ENCODE measurements at regions not wholly inside any gene's neighbourhood (a gene's known extent, or its start where the extent isn't known, plus 50 kb on each side); places are given as distances from the start of the nearest gene placed in this dataset.
"Not testable (repeated sequence)": the region's sequence is repeated elsewhere in the genome, so short reads cannot be mapped to it uniquely, and the experiment has no call there.

DNA sequence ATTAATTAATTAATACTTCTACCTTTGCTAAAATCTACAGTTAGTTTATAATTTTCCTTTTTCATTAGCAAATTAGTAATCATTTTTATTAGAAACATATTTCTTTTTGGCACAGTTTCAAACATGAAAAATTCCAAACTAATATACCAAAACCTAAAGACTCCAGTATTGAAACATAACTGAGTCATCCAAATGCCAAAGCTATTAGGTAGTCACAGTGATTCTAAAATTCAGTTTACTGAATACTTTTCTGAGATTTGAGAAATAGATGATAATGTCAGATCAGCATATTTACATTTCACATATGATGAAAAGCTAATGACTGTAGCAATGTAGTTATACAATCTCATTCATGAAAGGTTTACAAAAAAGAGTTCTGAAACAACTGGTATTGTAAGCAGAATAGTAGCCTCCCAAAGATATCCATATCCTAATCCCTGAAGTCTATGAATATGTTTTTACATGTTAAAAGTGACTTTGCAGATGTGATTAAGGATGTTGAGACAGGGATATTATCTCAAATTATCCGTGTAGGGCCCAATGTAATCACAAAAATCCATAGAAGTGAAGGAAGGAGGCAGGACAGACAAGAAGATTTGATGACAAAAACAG lies 680.2 kb upstream of the CHAC2 start:
- DNase-seq (ENCODE audit: low spot score in 2 of 2) (no peak), FAIRE-seq (no peak)

GRCh38 chr2:53077413-53077812 lies 690.2 kb upstream of the CHAC2 start:
- no peak for FAIRE-seq
- no peak for DNase-seq (ENCODE audit: low spot score in 2 of 2)

DNA sequence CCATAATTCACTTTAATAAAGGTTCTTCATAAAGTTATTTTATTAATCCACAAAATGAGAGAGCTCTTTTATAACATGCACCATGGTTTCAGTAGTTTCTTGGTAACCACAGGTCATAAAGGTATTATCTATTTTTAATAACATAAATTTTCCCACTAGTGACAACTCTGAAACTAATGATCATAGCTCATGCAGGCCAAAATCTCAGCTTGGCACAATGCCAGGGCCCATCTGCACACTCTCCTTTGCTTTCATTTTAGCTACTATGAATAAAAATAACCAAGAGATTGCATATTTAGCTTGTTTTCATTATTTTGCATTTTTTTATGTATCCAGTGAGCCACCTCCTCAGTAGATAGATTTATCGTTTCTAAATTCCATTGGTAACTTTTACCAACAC lies 691.8 kb upstream of the CHAC2 start:
- FAIRE-seq (no peak), DNase-seq (ENCODE audit: low spot score in 2 of 2) (no peak)

DNA sequence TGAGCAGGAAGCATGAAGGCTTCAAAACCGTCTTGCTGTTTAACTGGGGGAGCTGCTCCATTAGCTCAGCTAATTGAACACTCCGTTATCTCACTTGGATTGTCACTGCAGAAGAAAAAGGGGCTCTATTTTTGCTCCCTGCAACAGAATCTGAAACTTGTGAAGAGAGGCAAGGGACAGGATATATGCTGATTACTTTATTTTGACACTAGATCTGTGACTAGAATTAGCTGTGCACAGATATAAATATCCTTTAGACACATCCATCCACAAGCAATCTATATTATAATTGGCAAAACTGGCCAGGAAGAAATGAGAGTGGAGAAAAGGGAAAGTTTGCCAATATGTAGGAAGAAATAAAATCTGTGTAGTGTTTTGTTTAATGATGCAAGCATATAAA lies 700.1 kb upstream of the CHAC2 start:
- no peak for DNase-seq (ENCODE audit: low spot score in 2 of 2)

GRCh38 chr2:53067056-53067455 lies 700.5 kb upstream of the CHAC2 start:
- DNase-seq (ENCODE audit: low spot score in 2 of 2), result no peak
- FAIRE-seq, result no peak

More for the DNA sequence above, 700.1 kb upstream of the CHAC2 start:
- no peak for FAIRE-seq

GRCh38 chr2:53064154-53064553 lies 703.5 kb upstream of the CHAC2 start:
- DNase-seq (ENCODE audit: low spot score in 2 of 2), result no peak
- FAIRE-seq, result no peak

- FAIRE-seq, result no peak
Observed at GRCh38 chr2:53058526-53058925, 709.1 kb upstream of the CHAC2 start.

DNA sequence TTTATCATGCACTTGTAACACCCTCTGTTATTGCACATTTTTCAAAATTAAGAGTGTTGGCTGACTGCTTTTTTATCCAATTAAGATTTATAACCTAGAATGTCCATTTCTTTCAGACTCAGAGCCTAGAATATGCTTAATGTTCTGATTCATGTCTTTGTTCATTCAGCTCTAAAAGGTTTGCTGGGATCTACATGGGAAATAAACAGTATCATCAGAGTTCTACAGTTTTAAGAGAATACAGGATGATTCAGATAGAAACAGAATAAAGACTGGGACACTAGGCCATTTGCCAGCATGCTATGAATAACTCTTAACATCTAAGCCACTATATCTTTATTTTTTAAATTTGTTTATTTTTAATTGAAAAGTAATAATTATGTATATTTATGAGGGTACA lies 713.7 kb upstream of the CHAC2 start:
- FAIRE-seq, result no peak
- no peak for DNase-seq (ENCODE audit: low spot score in 2 of 2)

More at GRCh38 chr2:53058526-53058925, 709.1 kb upstream of the CHAC2 start:
- DNase-seq (ENCODE audit: low spot score in 2 of 2), result no peak

GRCh38 chr2:53051157-53051556 lies 716.4 kb upstream of the CHAC2 start:
- DNase-seq (ENCODE audit: low spot score in 2 of 2) (no peak), FAIRE-seq (no peak)

DNA sequence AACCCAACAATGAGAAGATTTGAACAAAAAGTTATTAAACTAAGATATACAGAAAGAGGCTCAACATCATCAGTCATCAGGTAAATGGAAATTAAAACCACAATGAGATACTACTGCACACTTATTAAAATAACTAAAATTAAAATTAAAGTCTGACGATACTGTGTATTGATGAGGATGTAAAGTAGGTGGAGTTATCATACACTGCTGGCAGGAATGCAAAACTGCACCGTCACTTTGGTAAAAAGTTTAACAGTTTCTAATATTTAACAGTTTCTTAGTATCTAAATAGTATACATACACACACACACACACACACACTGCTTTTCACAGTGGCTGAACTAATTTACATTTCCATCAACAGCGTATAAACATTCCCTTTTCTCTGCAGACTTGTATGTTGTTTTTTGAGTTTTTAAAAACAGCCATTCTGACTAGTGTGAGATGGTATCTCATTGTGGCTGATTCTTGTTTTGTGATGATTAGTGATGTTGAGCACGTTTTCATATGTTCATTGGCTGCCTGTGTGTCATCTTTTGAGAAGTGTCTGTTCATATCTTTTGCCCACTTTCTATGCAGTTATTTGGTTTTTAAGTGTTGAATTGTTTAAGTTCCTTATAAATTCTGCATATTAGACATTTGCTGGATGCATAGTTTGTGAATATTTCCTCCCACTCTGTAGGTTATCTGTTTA lies 726.9 kb upstream of the CHAC2 start:
- DNase-seq (ENCODE audit: low spot score in 2 of 2) (no peak), FAIRE-seq (no peak)

DNA sequence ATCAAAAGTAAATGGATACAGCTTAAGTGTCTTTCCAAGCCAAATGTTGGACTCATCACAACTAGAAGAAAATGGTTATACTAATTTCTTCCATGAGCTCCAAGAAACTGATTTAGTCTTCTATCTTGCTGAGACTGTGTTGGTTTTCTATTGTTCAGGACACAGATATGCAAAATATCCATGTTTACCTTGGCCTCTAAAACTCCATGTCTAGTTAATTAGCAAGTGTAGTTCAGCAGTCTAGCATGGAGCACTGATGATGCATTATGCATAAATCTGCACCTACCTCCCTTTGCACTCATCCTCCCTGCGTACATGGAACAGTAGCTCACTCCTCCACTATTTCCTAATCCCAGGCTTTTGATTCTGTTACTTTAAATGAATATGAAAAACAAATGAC lies 731.4 kb upstream of the CHAC2 start:
- DNase-seq (ENCODE audit: low spot score in 2 of 2), result no peak
- FAIRE-seq, result no peak

- DNase-seq (ENCODE audit: low spot score in 2 of 2) (no peak), FAIRE-seq (no peak)
Observed at GRCh38 chr2:53035153-53035552, 732.5 kb upstream of the CHAC2 start.

GRCh38 chr2:53033411-53033810 lies 734.2 kb upstream of the CHAC2 start:
- DNase-seq (ENCODE audit: low spot score in 2 of 2) (no peak), FAIRE-seq (no peak)

GRCh38 chr2:53028746-53029423 lies 738.7 kb upstream of the CHAC2 start:
- FAIRE-seq, result no peak

DNA sequence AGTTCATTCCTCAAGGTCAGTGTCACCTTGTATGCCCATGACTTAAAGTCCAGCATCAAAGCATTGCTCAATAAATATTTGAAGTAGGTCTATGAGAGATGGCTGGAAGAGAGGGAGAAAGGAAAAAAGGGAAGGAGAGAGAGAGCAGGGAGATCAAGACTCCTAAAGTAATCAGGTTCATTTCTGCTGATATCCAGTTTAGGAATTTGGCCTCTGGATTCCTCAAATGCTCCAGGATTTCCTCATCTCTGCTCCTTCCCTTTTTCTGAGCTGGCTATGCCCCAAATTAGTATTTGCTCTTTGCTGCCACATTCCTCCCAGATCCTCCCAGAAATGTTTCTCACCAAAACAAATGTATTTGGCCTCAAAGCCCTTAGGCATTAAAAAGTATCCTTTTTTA lies 739.4 kb upstream of the CHAC2 start:
- FAIRE-seq, result no peak
- no peak for DNase-seq (ENCODE audit: low spot score in 2 of 2)

More at GRCh38 chr2:53028746-53029423, 738.7 kb upstream of the CHAC2 start:
- no peak for DNase-seq (ENCODE audit: low spot score in 2 of 2)

DNA sequence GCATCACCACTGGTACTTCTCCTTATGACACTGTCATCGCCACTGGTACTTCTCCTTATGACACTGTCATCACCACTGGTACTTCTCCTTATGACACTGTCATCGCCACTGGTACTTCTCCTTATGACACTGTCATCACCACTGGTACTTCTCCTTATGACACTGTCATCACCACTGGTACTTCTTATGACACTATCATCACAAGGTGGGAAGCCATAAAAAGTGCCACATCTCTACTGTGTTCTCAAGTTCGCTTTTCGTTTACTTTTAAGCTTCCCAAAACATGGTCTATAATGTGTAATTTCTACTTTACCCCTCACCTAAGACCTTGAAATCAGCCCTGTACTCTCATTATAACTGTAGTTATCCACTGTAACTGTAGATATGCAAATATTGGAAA lies 745.4 kb upstream of the CHAC2 start:
- not testable (repeated sequence) for DNase-seq (ENCODE audit: low spot score in 2 of 2); FAIRE-seq

DNA sequence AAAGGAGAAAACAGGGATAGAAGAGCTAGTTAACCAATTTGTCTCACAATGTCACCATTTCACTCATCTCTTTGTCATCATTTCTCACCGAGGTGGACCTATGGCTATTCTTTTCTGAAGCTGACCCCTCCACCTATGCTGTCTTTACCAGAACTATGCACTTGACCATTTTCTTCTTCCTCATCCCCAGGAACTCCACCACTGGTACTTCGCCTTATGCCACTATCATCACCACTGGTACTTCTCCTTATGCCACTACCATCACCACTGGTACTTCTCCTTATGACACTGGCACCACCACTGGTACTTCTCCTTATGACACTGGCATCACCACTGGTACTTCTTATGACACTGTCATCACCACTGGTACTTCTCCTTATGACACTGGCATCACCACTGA lies 745.8 kb upstream of the CHAC2 start:
- no peak for FAIRE-seq

DNA sequence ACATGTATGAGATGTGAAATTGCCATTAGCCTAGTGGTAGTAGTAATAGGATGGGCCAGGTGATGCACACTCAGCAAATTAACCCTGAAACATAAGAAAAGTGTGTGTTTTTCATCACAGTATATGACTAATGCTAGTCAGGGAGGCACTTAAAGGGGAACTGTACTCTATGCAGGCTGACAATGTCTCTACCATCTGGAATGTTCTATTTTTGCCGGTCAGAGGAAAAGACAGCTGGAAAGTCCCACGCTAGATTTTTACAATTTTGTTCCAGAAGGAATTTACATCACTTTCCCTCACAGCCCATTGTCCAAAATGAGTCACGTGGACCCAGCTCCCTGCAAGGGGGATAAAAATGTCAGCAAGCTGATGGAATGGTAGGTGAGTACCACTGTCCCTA lies 746.3 kb upstream of the CHAC2 start:
- no peak for DNase-seq (ENCODE audit: low spot score in 2 of 2)
- no peak for FAIRE-seq

More for the DNA sequence above, 745.8 kb upstream of the CHAC2 start:
- DNase-seq (ENCODE audit: low spot score in 2 of 2), result no peak

DNA sequence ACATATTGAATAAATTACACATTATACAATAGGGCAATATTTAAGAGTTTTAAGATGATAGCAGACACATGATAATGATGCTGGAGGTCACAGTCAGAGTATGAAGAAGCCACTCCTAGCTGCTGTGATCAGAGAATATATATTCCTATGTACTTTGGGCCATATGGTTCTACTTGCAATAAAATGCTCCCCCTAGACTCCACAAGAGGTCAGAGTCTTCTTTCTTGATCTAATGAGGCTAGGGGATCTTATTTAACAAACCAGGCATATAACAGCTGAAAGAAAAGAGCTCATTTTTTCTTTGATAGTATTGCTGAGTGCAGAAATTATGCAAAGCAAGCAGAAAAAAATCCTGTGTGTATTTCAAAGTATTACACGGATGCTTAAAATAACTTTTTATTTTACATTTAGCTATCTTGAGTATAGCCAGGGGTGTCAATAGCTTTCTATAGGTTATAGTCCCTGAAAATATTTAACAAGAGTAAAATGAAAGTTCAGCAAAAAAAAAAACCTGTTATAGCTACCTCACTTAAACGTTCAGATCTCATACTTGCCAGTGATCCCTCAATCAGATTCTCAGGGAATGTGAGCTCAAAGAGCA lies 748.7 kb upstream of the CHAC2 start:
- no peak for FAIRE-seq
- DNase-seq (ENCODE audit: low spot score in 2 of 2), result no peak

- no peak for DNase-seq (ENCODE audit: low spot score in 2 of 2)
- FAIRE-seq, result no peak
Observed at GRCh38 chr2:53006980-53007379, 760.6 kb upstream of the CHAC2 start.

DNA sequence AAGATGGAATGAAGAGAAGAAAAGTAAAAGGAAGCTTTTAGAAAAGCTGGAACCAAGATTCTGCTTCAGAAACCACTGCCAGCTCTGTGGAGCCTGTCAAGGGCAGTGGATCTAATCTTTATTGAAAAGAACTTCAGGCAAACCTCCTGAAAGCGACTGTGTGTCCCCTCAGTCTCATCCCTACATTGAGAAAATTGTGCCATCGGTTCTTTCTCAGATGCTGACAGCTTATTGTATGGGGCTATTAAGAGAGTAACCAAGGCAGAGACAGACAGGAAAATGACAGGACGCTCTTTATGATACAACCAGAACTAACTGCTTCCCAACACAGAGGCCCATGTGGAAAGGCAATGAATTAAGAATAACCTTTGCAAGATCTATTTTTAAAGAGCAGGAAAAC lies 763.2 kb upstream of the CHAC2 start:
- FAIRE-seq (no peak), DNase-seq (ENCODE audit: low spot score in 2 of 2) (no peak)
